T-cell (primary cell): ENCODE measurements at regions not wholly inside any gene's neighbourhood (a gene's known extent, or its start where the extent isn't known, plus 50 kb on each side); places are given as distances from the start of the nearest gene placed in this dataset.

ENCODE experiments used
- ATAC-seq, 4 experiments: fragments of 200-7000 bp in 3 of 4; fragments of 150-1000 bp in 1 of 4; cut with Tn5 transposase; replicated peaks in 1 of 4; 1 replicate in 3 of 4; 2 replicates in 1 of 4; pipeline ENCODE4 v1.10.0; 2021; ENCODE audit warnings: moderate library complexity in 3 of 4, mild to moderate bottlenecking in 2 of 4, moderate number of reproducible peaks in 1 of 4
- CTCF ChIA-PET, 2 donors: fragments of 300-600 bp; sonication (Branson Sonifier 250); formaldehyde crosslinking; loops; one replicate each; lab custom pipeline; 2022; ENCODE audit warnings: antibody characterized with exemption in 2 of 2; lab: Charles Lee
- POLR2A ChIA-PET, 2 donors: fragments of 300-600 bp; sonication (Branson Sonifier 250); formaldehyde crosslinking; loops; one replicate each; lab custom pipeline; 2022; ENCODE audit warnings: antibody characterized with exemption in 2 of 2; lab: Charles Lee
- DNase-seq, 35 experiments: peaks; one replicate each; pipeline versions ENCODE4 v3.0.0 to v3.0.0-alpha.2; 2013 to 2023
- H3K27ac ChIP-seq: one replicate; pipeline ENCODE4 v1.5.1; 2013; ENCODE audit warnings: low read length
- H3K27me3 ChIP-seq, 2 experiments: replicated peaks in 1 of 2; 1 replicate in 1 of 2; 2 replicates in 1 of 2; pipeline versions ENCODE4 v1.6.1 to v1.7.0; 2013; ENCODE audit warnings: low read length in 1 of 2, mixed read lengths in 1 of 2; ENCODE audit not compliant: control insufficient read depth in 2 of 2, insufficient read depth in 2 of 2; ENCODE audit errors: extremely low read depth in 1 of 2
- H3K36me3 ChIP-seq, 2 donors: 1 replicate in 1 of 2; 2 replicates in 1 of 2; pipeline versions ENCODE4 v1.6.1 to v1.7.0; 2013; ENCODE audit warnings: low read length in 1 of 2; ENCODE audit not compliant: control insufficient read depth in 2 of 2, insufficient read depth in 1 of 2; ENCODE audit errors: extremely low read depth in 1 of 2
- H3K4me1 ChIP-seq, 2 experiments: 1 replicate in 1 of 2; 2 replicates in 1 of 2; pipeline versions ENCODE4 v1.6.1 to v1.7.0; 2013; ENCODE audit warnings: low read length in 2 of 2, mixed read lengths in 1 of 2; ENCODE audit not compliant: insufficient read depth in 2 of 2, control insufficient read depth in 1 of 2; ENCODE audit errors: extremely low read depth in 1 of 2
- H3K4me3 ChIP-seq, 2 donors: 1 replicate in 1 of 2; 2 replicates in 1 of 2; pipeline versions ENCODE4 v1.5.1 to v1.7.0; 2013; ENCODE audit warnings: mild to moderate bottlenecking in 2 of 2, low read length in 1 of 2, moderate library complexity in 1 of 2; ENCODE audit not compliant: control insufficient read depth in 1 of 2; ENCODE audit errors: extremely low read depth in 1 of 2
- H3K9me3 ChIP-seq: 2 replicates; pipeline ENCODE4 v1.7.0; 2013
- H3K27ac Mint-ChIP-seq, 2 donors: one replicate each; pipeline ENCODE4 v1.8.0; 2020 to 2021; ENCODE audit warnings: mild to moderate bottlenecking in 2 of 2, mixed read lengths in 2 of 2
- H3K27me3 Mint-ChIP-seq, 2 donors: one replicate each; pipeline ENCODE4 v1.8.0; 2021 to 2022; ENCODE audit warnings: mixed read lengths in 2 of 2
- H3K36me3 Mint-ChIP-seq: one replicate; pipeline ENCODE4 v1.8.0; 2021; ENCODE audit warnings: mixed read lengths
- H3K4me1 Mint-ChIP-seq, 3 donors: one replicate each; pipeline ENCODE4 v1.8.0; 2020 to 2022; ENCODE audit warnings: mixed read lengths in 3 of 3, mild to moderate bottlenecking in 1 of 3
- H3K4me3 Mint-ChIP-seq, 3 donors: one replicate each; pipeline ENCODE4 v1.8.0; 2020 to 2022; ENCODE audit warnings: mild to moderate bottlenecking in 3 of 3, mixed read lengths in 3 of 3, moderate library complexity in 3 of 3
- H3K9me3 Mint-ChIP-seq, 3 donors: one replicate each; pipeline ENCODE4 v1.8.0; 2020 to 2022; ENCODE audit warnings: mixed read lengths in 3 of 3
- WGBS: methylation state at CpG from one replicate; pipeline ENCODE4 v1.1.5; 2013; ENCODE audit warnings: missing lambda C conversion rate; ENCODE audit not compliant: insufficient coverage; 5-methylcytosine and 5-hydroxymethylcytosine counted together

GRCh38 chr10:128817636-128818035 lies 649.4 kb upstream of the MGMT start:
- no peaks in the 10 kb centered on the region for H3K4me1 ChIP-seq
- ChIA-PET CTCF (no interaction called here), POLR2A (no interaction called here)
- no peak overlapping the region for H3K27ac Mint-ChIP-seq
- no peaks in the 10 kb centered on the region for H3K9me3 ChIP-seq
- no CpG with 5 or more reads among the region's 2 CpGs for WGBS
- H3K4me3 ChIP-seq = no peak overlapping the region
- H3K27ac ChIP-seq = no peak overlapping the region
- no peaks in the 10 kb centered on the region for H3K4me1 Mint-ChIP-seq
- H3K36me3 ChIP-seq = no peaks in the 10 kb centered on the region
- no peak overlapping the region for H3K4me3 Mint-ChIP-seq
- no peaks in the 10 kb centered on the region for H3K27me3 Mint-ChIP-seq
- DNase-seq (no peak), ATAC-seq (no peak)
- H3K9me3 Mint-ChIP-seq = no peaks in the 10 kb centered on the region
- peaks cover 0 to 9% of the 10 kb centered on the region in 2 experiments for H3K27me3 ChIP-seq
- H3K36me3 Mint-ChIP-seq = no peaks in the 10 kb centered on the region

- Histone ChIP-seq H3K27me3 (peaks cover 0 to 5% of the 10 kb centered on the region in 2 experiments), H3K9me3 (no peaks in the 10 kb centered on the region), H3K36me3 (no peaks in the 10 kb centered on the region), H3K4me1 (no peaks in the 10 kb centered on the region), H3K27ac (no peak overlapping the region), H3K4me3 (no peak overlapping the region)
- WGBS = 67% methylated on average over 6 of the region's 7 CpGs
- H3K4me1 Mint-ChIP-seq = no peaks in the 10 kb centered on the region
- DNase-seq (no peak), ATAC-seq (no peak)
- H3K27me3 Mint-ChIP-seq = peaks cover 4 to 5% of the 10 kb centered on the region in 2 donors
- ChIA-PET POLR2A (no interaction called here), CTCF (no interaction called here)
- H3K27ac Mint-ChIP-seq = no peak overlapping the region
- H3K36me3 Mint-ChIP-seq = no peaks in the 10 kb centered on the region
- H3K4me3 Mint-ChIP-seq = no peak overlapping the region
- H3K9me3 Mint-ChIP-seq = no peaks in the 10 kb centered on the region
These were observed 646.4 kb upstream of the MGMT start for GRCh38 chr10:128820663-128821062.

- H3K36me3 ChIP-seq = no peaks in the 10 kb centered on the region
- Mint-ChIP-seq H3K9me3 (no peaks in the 10 kb centered on the region), H3K27me3 (peaks cover 4 to 8% of the 10 kb centered on the region in 2 donors), H3K27ac (no peak overlapping the region), H3K4me3 (no peak overlapping the region), H3K36me3 (no peaks in the 10 kb centered on the region), H3K4me1 (no peaks in the 10 kb centered on the region)
- ATAC-seq (no peak), DNase-seq (no peak)
- 90% methylated on average over 14 of the region's 16 CpGs for WGBS
- H3K4me3 ChIP-seq = no peak overlapping the region
- H3K9me3 ChIP-seq = no peaks in the 10 kb centered on the region
- CTCF ChIA-PET = no interaction called here
- POLR2A ChIA-PET = no interaction called here
- no peak overlapping the region for H3K27ac ChIP-seq
- peaks cover 0 to 5% of the 10 kb centered on the region in 2 experiments for H3K27me3 ChIP-seq
- no peaks in the 10 kb centered on the region for H3K4me1 ChIP-seq
These were observed 643.8 kb upstream of the MGMT start for GRCh38 chr10:128823201-128823600.

GRCh38 chr10:128825626-128826025 lies 641.4 kb upstream of the MGMT start:
- Mint-ChIP-seq H3K4me3 (no peak overlapping the region), H3K27ac (no peak overlapping the region), H3K9me3 (no peaks in the 10 kb centered on the region), H3K36me3 (no peaks in the 10 kb centered on the region), H3K4me1 (no peaks in the 10 kb centered on the region), H3K27me3 (peaks cover 4 to 8% of the 10 kb centered on the region in 2 donors)
- no peak for DNase-seq
- POLR2A ChIA-PET = no interaction called here
- no peak overlapping the region for H3K4me3 ChIP-seq
- peaks cover 0 to 2% of the 10 kb centered on the region in 2 experiments for H3K27me3 ChIP-seq
- ATAC-seq = no peak
- no peaks in the 10 kb centered on the region for H3K4me1 ChIP-seq
- H3K36me3 ChIP-seq = no peaks in the 10 kb centered on the region
- CTCF ChIA-PET = no interaction called here
- WGBS = 60% methylated on average over 2 of the region's 6 CpGs
- no peaks in the 10 kb centered on the region for H3K9me3 ChIP-seq
- no peak overlapping the region for H3K27ac ChIP-seq

- H3K36me3 ChIP-seq = no peaks in the 10 kb centered on the region
- 67% methylated on average over 1 of the region's 5 CpGs for WGBS
- Mint-ChIP-seq H3K4me3 (no peak overlapping the region), H3K27me3 (no peaks in the 10 kb centered on the region), H3K4me1 (no peaks in the 10 kb centered on the region), H3K36me3 (no peaks in the 10 kb centered on the region), H3K9me3 (no peaks in the 10 kb centered on the region), H3K27ac (no peak overlapping the region)
- H3K9me3 ChIP-seq = no peaks in the 10 kb centered on the region
- H3K27ac ChIP-seq = no peak overlapping the region
- ATAC-seq = no peak
- no peak for DNase-seq
- no peak overlapping the region for H3K4me3 ChIP-seq
- no peaks in the 10 kb centered on the region for H3K27me3 ChIP-seq
- ChIA-PET POLR2A (no interaction called here), CTCF (no interaction called here)
- H3K4me1 ChIP-seq = no peaks in the 10 kb centered on the region
These were observed 633.4 kb upstream of the MGMT start for GRCh38 chr10:128833671-128834070.

- Mint-ChIP-seq H3K27me3 (no peaks in the 10 kb centered on the region), H3K27ac (no peak overlapping the region), H3K9me3 (no peaks in the 10 kb centered on the region), H3K36me3 (no peaks in the 10 kb centered on the region), H3K4me1 (no peaks in the 10 kb centered on the region), H3K4me3 (no peak overlapping the region)
- CTCF ChIA-PET = no interaction called here
- Histone ChIP-seq H3K9me3 (no peaks in the 10 kb centered on the region), H3K4me1 (no peaks in the 10 kb centered on the region), H3K27ac (no peak overlapping the region), H3K27me3 (peaks cover 0 to 2% of the 10 kb centered on the region in 2 experiments), H3K4me3 (no peak overlapping the region), H3K36me3 (no peaks in the 10 kb centered on the region)
- ATAC-seq (no peak), DNase-seq (no peak)
- WGBS = 66% methylated on average over 5 of the region's 5 CpGs
- POLR2A ChIA-PET = no interaction called here
These were observed 631.7 kb upstream of the MGMT start for GRCh38 chr10:128835361-128835760.

GRCh38 chr10:128837478-128837877 lies 629.6 kb upstream of the MGMT start:
- Mint-ChIP-seq H3K9me3 (no peaks in the 10 kb centered on the region), H3K36me3 (no peaks in the 10 kb centered on the region), H3K4me1 (no peaks in the 10 kb centered on the region), H3K4me3 (no peak overlapping the region), H3K27me3 (peaks cover 6 to 8% of the 10 kb centered on the region in 2 donors), H3K27ac (no peak overlapping the region)
- H3K36me3 ChIP-seq = no peaks in the 10 kb centered on the region
- WGBS = no CpG with 5 or more reads among the region's 2 CpGs
- ChIA-PET POLR2A (no interaction called here), CTCF (no interaction called here)
- H3K4me3 ChIP-seq = no peak overlapping the region
- no peaks in the 10 kb centered on the region for H3K4me1 ChIP-seq
- H3K27me3 ChIP-seq = peaks cover 2% of the 10 kb centered on the region in 2 experiments
- H3K9me3 ChIP-seq = no peaks in the 10 kb centered on the region
- no peak overlapping the region for H3K27ac ChIP-seq
- DNase-seq (no peak), ATAC-seq (no peak)
